HepG2 (cell line): ENCODE measurements at regions not wholly inside any gene's neighbourhood (a gene's known extent, or its start where the extent isn't known, plus 50 kb on each side); places are given as distances from the start of the nearest gene placed in this dataset.

Experiments
- ATAC-seq: fragments of 200-7000 bp; cut with Tn5 transposase; 3 replicates; pipeline ENCODE4 v1.9.1; 2020; ENCODE audit warnings: mild to moderate bottlenecking, moderate library complexity
- BruUV-seq: library from RNA; stranded (reverse); fragments of 400-500 nt; replicated peaks from 2 replicates; lab custom pipeline; 2021; lab: Mats Ljungman, UMichigan
- CTCF ChIA-PET: fragments of 300-600 bp; formaldehyde crosslinking; extraction: SDS; loops from one replicate; lab custom pipeline; 2021; ENCODE audit warnings: low total read pairs, inconsistent platforms, low intra/inter-chr PET ratio; lab: Yijun Ruan, JAX
- POLR2A ChIA-PET: fragments of 350-600 bp; sonication (Branson Sonifier 250); formaldehyde crosslinking; loops from one replicate; lab custom pipeline; 2020; ENCODE audit warnings: antibody characterized with exemption, inconsistent platforms; lab: Yijun Ruan, JAX
- DNase-seq: peaks from one replicate; pipeline ENCODE4 v3.0.0-alpha.2; 2015; ENCODE audit warnings: low spot score
- FAIRE-seq: peaks from 3 replicates; lab custom pipeline; 2011; peaks lifted over from hg19 to GRCh38; lab: Jason Lieb, UNC
- H2AFZ ChIP-seq: one replicate; pipeline ENCODE4 v1.6.1; 2011; ENCODE audit warnings: low read length, inconsistent platforms
- H3K27ac ChIP-seq: fragments of 300-600 bp; 3 replicates; pipeline ENCODE4 v1.8.0; 2011; ENCODE audit warnings: mixed run types, mild to moderate bottlenecking, mixed read lengths, low read length, inconsistent platforms; ENCODE audit not compliant: insufficient read depth; ENCODE audit errors: extremely low read length
- H3K27me3 ChIP-seq, 2 experiments: fragments of 200-600 bp in 1 of 2; 2 replicates in 1 of 2; 3 replicates in 1 of 2; pipeline versions ENCODE4 v1.6.0 to v1.8.0; 2011; ENCODE audit warnings: low read length in 2 of 2, mild to moderate bottlenecking in 2 of 2, moderate library complexity in 2 of 2, inconsistent platforms in 1 of 2; ENCODE audit not compliant: insufficient read depth in 2 of 2, control insufficient read depth in 1 of 2
- H3K36me3 ChIP-seq, 2 experiments: fragments of 200-600 bp in 1 of 2; replicated peaks in 1 of 2; 2 replicates in 1 of 2; 3 replicates in 1 of 2; pipeline versions ENCODE4 v1.5.1 to v1.8.0; 2011; ENCODE audit warnings: low read length in 2 of 2, inconsistent platforms in 1 of 2; ENCODE audit not compliant: insufficient read depth in 2 of 2, control insufficient read depth in 1 of 2
- H3K4me1 ChIP-seq: 2 replicates; pipeline ENCODE4 v1.5.1; 2012; ENCODE audit warnings: low read length, inconsistent platforms; ENCODE audit not compliant: insufficient read depth
- H3K4me2 ChIP-seq: 2 replicates; pipeline ENCODE4 v1.6.0; 2011; ENCODE audit warnings: low read depth, low read length, inconsistent platforms
- H3K4me3 ChIP-seq, 3 experiments: fragments of 200-600 bp in 1 of 3; sonication (generic), shearing (Covaris generic) in 1 of 3; replicated peaks in 1 of 3; 2 replicates each; pipeline ENCODE4 v1.5.1; 2011 to 2016; ENCODE audit warnings: low read length in 3 of 3, inconsistent platforms in 2 of 3, low read depth in 2 of 3, mild to moderate bottlenecking in 2 of 3, control low read depth in 1 of 3, mixed read lengths in 1 of 3; ENCODE audit not compliant: insufficient read depth in 1 of 3
- H3K79me2 ChIP-seq: one replicate; pipeline ENCODE4 v1.6.1; 2011; ENCODE audit warnings: low read length, inconsistent platforms; ENCODE audit not compliant: insufficient read depth
- H3K9ac ChIP-seq: 2 replicates; pipeline ENCODE4 v1.6.0; 2011; ENCODE audit warnings: mild to moderate bottlenecking, low read depth, low read length, inconsistent platforms; ENCODE audit not compliant: insufficient read depth
- H3K9me3 ChIP-seq: 2 replicates; pipeline ENCODE4 v1.5.1; 2012; ENCODE audit warnings: mild to moderate bottlenecking, low read length
- H4K20me1 ChIP-seq: 2 replicates; pipeline ENCODE4 v1.6.0; 2011; ENCODE audit warnings: inconsistent platforms, mild to moderate bottlenecking, low read length, moderate library complexity; ENCODE audit not compliant: insufficient read depth
- AKNA ChIP-seq: sonication (generic); formaldehyde crosslinking; IDR thresholded peaks from 2 replicates; pipeline ENCODE4 v1.4.0; 2020; ENCODE audit warnings: missing genetic modification reagents, borderline replicate concordance
- CBX2 ChIP-seq, 2 experiments: fragments of 200-600 bp in 1 of 2; sonication (generic); formaldehyde crosslinking in 1 of 2; IDR thresholded peaks; 2 replicates each; pipeline versions ENCODE4 v1.7.0 to v1.8.1; 2018 to 2022; ENCODE audit warnings: low read depth in 2 of 2, low read length in 1 of 2, mild to moderate bottlenecking in 1 of 2, missing genetic modification reagents in 1 of 2
- CEBPG ChIP-seq: IDR thresholded peaks from 2 replicates; pipeline ENCODE4 v1.6.1; 2016
- MBD4 ChIP-seq: IDR thresholded peaks from 2 replicates; pipeline ENCODE4 v1.6.1; 2012; ENCODE audit warnings: low read length, inconsistent platforms, borderline replicate concordance
- NR2C2 ChIP-seq: sonication (generic); formaldehyde crosslinking; IDR thresholded peaks from 2 replicates; pipeline ENCODE4 v1.4.0; 2020; ENCODE audit warnings: missing genetic modification reagents, mild to moderate bottlenecking, moderate library complexity, borderline replicate concordance
- SETDB1 ChIP-seq: sonication (generic); formaldehyde crosslinking; IDR thresholded peaks from 2 replicates; pipeline ENCODE4 v1.5.1; 2020; ENCODE audit warnings: missing genetic modification reagents, mild to moderate bottlenecking, borderline replicate concordance
- ZNF282 ChIP-seq: fragments of 450-650 bp; IDR thresholded peaks from 2 replicates; pipeline ENCODE4 v1.6.1; 2018; ENCODE audit not compliant: partially characterized antibody
- ZNF563 ChIP-seq: sonication (generic); formaldehyde crosslinking; IDR thresholded peaks from 2 replicates; pipeline ENCODE4 v1.8.0; 2022; ENCODE audit warnings: mild to moderate bottlenecking, moderate library complexity, missing genetic modification reagents
- ZNF580 ChIP-seq: IDR thresholded peaks from 2 replicates; pipeline ENCODE4 v1.6.1; 2016; ENCODE audit warnings: low read depth, borderline replicate concordance
- ZNF609 ChIP-seq: sonication (generic); formaldehyde crosslinking; IDR thresholded peaks from 2 replicates; pipeline ENCODE4 v1.4.0; 2020; ENCODE audit warnings: mild to moderate bottlenecking, missing genetic modification reagents, borderline replicate concordance
- WGBS: methylation state at CpG from one replicate; pipeline ENCODE4 v1.1.6; 2017; ENCODE audit warnings: low lambda C conversion rate; 5-methylcytosine and 5-hydroxymethylcytosine counted together
- in situ Hi-C: cut with HindIII; loops from 2 replicates; pipeline ENCODE4 v1.10.0; 2017; ENCODE audit warnings: low pct_unique_long_range_greater_than_20kb; ENCODE audit not compliant: extremely low pct_ligation_motif_present
- intact Hi-C: fragments of 100-400 bp; cut with micrococcal nuclease; formaldehyde crosslinking; loops from one replicate; pipeline ENCODE4 v1.10.0; 2022; ENCODE audit not compliant: unreplicated experiment
- TF ChIP-seq, protein P1 (sequence below): sonication (generic); formaldehyde crosslinking; IDR thresholded peaks from 2 replicates; pipeline ENCODE4 v1.5.1; 2020; ENCODE audit warnings: missing genetic modification reagents, mild to moderate bottlenecking, borderline replicate concordance

GRCh38 chr14:104267895-104268294 is 129.5 kb downstream of the KIF26A start (continued):
- TF ChIP-seq NR2C2 (CRISPR knock-in tag), result no peak

DNA sequence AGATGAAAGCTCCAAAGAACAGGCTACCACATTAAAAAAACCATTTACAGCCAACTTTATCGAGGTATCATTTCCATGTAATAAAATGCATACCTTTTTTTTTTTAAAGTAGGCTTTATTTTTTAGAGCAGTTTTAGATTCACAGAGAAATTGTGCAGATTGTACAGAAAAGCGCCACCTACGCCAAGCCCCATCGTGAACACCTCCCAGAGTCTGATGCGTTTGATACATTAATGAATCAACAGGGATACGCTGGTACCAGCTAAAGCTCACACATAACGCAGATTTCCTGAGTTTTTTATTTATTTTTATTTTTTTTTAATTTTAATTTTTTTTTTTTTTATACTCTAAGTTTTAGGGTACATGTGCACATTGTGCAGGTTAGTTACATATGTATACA is 129.9 kb downstream of the KIF26A start:
- intact Hi-C loops, result no loop called here
- H3K4me1 ChIP-seq, result no peaks in the 10 kb centered on the region
- ChIA-PET POLR2A (no interaction called here), CTCF (no interaction called here)
- H2AFZ ChIP-seq, result no peak overlapping the region
- FAIRE-seq (no peak), DNase-seq (no peak), ATAC-seq (no peak)
- no peak overlapping the region for H3K27ac ChIP-seq
- H3K4me3 ChIP-seq, result no peak overlapping the region
- WGBS, result 26% methylated on average over 7 of the region's 7 CpGs
- no peaks in the 10 kb centered on the region for H3K36me3 ChIP-seq
- H3K4me2 ChIP-seq, result no peak overlapping the region
- no TSS peak for BruUV-seq
- H3K27me3 ChIP-seq, result peaks cover 0 to 5% of the 10 kb centered on the region in 2 experiments; a peak in 3 of 5 replicates
- in situ Hi-C loops, result no loop called here
- H3K9me3 ChIP-seq, result no peaks in the 10 kb centered on the region
- no peaks in the 10 kb centered on the region for H4K20me1 ChIP-seq
- H3K79me2 ChIP-seq, result no peaks in the 10 kb centered on the region
- H3K9ac ChIP-seq, result no peak overlapping the region
- TF ChIP-seq ZNF563 (CRISPR knock-in tag), result no peak
- TF ChIP-seq CEBPG (CRISPR knock-in tag), result no peak
- TF ChIP-seq CBX2 (IDR thresholded peaks at IDR 0.05; ENCODE audit: low read depth, low read length), result no peak
- no peak for TF ChIP-seq CBX2 (CRISPR knock-in tag; IDR thresholded peaks at IDR 0.05; ENCODE audit: low read depth)
- no peak for TF ChIP-seq MBD4
- TF ChIP-seq, protein P1, sequence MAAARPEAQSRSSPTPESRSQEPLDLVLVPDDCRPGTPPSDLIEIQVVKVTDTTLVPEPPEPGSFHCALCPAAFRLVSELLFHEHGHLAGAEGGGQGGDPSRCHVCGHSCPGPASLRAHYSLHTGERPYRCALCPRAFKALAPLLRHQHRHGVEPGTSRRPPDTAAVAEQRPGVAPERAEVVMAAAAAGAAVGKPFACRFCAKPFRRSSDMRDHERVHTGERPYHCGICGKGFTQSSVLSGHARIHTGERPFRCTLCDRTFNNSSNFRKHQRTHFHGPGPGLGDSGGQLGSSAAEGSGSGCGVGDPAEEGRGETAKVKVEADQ, result no peak
- TF ChIP-seq ZNF609, result no peak
- TF ChIP-seq ZNF282, result no peak
- TF ChIP-seq AKNA (CRISPR knock-in tag), result no peak
- no peak for TF ChIP-seq ZNF580
- no peak for TF ChIP-seq SETDB1
